Suppressor macrophage treated with lipopolysaccharide for 4 hours (primary cell): ENCODE measurements at regions not wholly inside any gene's neighbourhood (a gene's known extent, or its start where the extent isn't known, plus 50 kb on each side); places are given as distances from the start of the nearest gene placed in this dataset.

ENCODE experiments used
- DNase-seq: peaks from one replicate; pipeline ENCODE4 v3.0.0-alpha.2; 2020

DNA sequence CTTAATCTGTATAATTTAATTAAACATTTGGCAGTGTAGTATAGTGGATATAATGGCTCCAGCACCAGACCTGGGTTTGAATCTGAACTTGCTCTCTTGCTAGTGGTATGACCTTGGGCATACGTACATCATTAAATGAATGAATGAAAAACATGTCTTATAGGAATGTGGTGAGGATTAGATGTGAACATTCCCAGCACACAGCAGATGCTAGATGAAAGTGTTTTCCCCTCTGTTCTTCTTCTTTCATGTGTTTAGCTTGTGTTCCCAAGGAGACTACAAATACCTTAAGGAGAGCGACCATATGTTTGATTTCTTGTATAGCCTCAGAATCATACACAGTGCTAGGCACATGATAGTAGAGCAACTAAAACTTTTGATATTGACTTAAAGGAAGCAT lies 56.5 kb downstream of the CT47B1 start:
- no peak for DNase-seq

DNA sequence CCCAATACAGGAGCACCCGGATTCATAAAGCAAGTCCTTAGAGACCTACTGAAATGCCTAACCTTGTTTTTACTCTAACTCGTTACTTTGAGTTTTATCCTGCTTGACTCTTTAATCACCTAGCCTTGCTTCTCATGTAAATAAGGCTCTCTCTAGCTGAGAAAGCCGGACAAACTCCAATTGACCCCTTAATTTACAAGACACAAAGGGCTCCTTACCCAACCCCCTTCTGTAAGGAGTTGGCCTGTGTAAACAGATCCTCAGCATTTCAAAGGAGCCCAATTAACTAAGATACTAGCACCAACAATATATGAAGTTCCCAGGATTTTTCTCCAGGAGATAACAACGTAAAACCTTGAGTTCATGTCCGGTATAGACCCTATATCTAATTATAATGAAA lies 61.7 kb downstream of the CT47B1 start:
- DNase-seq: no peak

DNA sequence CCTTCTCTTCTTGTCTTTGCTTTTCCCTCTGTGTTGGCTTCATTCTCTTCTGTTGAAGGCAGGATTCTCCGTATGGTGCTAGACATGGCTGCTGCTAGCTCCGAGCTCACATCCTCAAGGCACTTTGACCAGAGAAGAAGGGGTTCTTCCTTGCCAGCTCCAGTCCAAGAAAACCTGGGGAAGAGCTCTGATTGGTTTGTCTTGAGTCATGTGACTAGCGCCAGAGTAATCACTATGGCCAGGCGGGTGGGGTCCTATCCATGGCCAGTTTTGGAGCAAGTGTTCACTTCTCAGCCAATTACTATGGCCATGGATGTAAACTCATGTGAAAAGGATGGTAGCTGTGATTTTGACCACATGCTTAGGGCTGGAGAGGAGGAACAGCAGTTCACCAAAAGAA lies 74.2 kb downstream of the CT47B1 start:
- no peak for DNase-seq

DNA sequence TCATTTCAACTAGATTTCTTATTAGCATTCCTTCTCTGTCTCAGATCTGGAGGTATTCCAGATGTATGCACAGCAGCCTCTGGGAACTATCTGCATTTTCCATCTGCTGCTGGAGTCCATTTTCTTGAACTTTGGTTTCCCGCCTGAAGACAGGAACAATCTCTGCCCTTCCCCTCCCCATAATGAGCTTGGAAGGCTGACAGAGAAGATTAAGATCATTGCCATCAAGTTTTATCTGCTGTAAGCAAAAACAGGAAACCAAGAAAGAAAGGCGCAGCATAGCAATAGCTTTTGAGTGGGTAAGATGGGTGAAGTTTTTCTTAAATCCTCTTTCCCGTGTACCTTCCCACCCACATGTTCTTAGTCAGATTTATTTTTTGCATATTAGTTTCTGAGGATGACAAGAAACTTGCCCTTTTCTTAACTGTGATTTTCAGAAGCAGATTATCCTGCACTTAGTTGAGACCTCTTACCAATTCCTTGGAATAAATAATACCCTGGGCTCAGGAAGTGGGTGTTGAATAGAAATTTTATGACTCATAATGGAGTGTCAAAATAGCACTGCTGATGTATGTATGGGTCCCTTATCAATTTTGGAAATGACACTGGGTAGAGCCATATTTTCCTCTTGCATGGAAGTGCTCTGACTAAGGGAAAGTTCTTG lies 78.3 kb downstream of the CT47B1 start:
- no peak for DNase-seq

DNA sequence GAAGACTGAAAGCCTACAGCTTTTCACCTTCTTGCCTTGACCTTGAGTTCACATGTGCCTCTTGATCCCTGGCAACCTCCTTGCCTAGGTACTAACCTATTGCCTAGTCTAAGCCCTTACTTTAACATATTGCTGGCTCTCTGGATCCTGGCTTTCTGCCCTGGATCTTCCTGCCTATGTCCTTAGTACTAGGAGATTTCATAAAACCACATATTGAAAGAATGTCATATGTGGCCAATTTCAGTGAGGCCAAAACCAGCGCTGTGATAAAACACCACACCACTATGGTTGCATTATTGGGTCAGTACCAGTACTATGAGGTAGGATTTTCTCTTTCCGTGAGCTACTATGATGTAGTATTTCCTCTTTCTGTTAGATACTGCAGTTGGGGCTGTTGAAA lies 80.4 kb downstream of the CT47B1 start:
- no peak for DNase-seq

DNA sequence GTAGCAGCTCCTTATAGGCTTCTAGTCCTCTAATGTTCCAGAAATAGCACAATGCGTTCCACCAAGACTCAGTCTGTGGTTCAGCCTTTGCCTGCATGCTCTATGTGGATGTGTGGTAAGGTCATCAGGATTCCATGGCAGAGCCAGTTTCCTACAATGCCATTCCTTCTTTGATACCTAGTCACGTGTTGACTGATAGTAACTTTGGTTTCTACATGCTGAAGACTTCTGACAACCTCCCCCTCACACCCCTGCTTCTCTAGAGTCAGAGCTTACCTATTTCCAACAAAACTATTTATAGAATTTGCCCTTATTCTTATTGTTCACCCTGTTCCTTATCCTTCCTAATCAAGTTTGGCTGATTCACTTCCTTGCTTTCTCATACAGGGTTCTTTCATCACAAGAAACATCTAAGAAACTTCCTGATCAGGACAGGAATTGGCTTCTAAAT lies 81.1 kb downstream of the CT47B1 start:
- no peak for DNase-seq

DNA sequence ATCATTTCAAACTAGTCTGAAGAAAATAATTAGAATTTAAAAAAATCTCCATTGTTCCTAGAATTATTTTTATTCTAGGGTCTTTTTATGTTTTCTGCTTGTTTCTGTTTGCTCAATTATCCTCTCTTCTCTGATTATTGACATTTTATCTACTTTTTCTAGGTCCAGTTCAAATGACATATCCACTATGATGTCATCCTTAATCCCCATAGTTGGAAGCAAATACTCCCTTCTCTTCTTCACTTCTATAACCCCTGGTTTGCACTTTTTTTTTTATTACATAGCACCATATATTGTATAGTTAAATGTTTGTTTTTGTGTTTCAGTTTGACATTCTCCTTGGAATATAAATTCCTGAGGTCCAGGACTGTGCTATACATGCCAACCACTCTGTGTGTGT lies 82.6 kb downstream of the CT47B1 start:
- DNase-seq: no peak

DNA sequence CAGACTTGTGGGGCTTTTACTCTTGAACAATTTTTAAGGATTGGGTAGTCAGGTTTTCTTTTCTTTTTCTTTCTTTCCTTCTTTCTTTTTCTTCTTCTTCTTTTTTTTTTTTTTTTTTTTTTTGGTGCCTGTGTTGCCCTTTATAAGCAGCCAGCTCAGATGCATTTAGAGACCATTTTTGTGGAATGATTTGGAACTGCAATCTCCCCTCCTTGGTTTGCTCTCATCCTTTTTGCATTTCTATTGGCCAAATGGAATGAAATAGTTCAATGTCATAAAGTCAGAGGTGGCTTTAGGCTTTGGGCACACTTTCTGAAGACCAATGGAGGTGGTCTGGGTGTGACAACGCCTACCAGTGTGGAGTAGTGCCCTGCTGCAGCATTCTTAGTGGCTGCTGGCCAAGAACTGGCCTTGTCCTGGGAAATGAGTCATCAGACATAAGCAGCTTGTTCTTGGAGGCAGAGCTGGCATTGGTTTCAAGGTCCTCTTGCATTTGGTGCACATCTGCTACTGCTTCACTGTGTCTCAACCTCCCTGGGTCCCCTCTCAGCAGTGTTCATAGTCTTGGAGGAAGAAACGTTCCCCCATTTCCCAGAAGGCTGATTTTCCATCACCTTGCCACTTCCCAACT lies 84.5 kb downstream of the CT47B1 start:
- peak; percentile 24 for DNase-seq

DNA sequence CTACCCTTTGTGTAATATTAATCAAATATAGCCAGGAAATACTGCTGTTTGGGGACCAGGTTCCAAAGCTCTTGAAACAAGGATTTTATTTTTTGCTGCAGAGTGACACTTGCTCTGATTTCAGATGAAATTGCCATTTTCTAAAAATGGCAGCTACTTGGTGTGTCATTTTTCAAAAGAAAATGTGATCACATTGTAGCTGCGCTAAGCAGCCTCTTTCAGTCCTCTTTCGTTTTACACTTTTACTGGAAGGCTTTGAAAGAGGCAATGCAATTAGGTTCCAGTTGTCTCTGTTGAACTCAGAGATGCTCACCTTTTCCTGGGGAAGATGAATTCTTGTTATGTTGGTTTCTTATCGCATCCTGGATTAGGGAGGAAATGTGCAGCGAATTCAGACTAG lies 85.1 kb downstream of the CT47B1 start:
- no peak for DNase-seq

DNA sequence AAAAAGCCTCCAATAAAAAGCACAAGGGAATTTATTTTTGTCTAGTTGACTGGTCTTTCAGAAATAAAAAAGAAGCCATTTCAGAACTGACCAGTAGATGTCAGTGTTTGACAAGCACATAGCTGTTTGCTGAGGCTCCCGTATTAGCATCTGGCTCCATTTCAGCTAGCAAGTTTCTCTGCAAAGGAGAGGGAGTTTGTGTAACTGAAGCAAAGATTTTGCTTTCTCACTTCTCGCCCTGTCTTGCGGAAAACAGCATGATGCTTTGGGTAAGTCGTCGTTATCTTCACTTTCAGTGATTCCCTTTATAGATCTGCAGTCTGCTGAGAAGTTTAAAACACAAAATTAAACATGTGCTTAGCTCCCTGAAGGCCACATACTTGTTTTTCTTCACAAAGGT lies 85.5 kb downstream of the CT47B1 start:
- DNase-seq: peak; percentile 61

DNA sequence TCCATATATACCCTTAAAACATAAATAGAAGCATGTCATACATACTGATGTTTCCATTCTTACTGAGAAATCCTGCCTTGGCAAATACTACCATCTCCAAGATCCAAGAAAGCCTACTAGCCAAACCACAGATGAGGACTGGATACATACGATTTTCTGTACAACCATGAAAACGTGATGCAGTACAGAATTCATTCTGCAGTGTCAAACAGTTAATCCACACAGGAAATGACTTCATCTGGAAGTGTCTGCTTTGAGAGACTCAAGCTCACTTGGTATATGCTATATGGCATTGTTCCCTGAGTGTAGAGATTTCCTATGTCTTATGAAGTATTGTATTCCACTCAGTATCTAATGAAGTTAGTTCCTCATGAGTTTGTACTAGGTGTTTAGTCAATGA lies 94.3 kb downstream of the CT47B1 start:
- no peak for DNase-seq

DNA sequence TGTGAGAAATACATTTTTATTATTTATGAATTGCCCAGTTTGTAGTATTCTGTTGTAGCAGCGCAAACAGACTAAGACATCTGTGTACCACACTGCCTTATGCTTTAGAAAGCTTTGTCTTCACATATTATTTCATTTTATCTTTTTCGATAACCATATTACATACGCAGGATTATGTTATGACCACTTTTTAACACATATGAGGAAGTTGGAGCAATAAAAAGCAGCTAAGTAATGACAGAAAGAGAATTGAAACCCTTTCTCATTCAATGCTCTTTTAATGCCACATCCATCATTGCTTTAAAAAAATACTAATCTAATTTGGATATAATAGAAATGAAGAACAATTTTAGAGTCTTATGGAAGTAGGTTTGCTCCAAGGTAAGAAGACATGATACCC lies 99.7 kb downstream of the CT47B1 start:
- no peak for DNase-seq

DNA sequence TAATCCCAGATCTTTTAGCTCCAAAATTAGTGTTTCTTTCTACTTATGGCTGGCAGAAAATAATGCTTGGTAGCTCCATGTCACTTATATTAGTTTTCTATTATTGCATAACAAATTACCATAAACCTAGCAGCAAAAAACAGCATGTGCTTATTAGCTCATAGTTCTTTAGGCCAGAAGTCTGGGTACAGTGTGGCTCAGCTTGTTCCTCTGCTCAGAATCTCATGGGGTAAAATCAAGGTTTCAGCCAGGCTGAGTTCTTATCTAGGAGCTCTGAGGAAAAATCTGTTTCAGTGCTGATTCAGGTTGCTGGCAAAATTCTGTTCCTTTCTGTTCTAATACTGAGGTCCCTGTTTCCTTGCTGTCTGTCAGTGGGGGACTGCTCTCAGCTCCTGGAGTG lies 101.1 kb downstream of the CT47B1 start:
- DNase-seq: peak; percentile 22

DNA sequence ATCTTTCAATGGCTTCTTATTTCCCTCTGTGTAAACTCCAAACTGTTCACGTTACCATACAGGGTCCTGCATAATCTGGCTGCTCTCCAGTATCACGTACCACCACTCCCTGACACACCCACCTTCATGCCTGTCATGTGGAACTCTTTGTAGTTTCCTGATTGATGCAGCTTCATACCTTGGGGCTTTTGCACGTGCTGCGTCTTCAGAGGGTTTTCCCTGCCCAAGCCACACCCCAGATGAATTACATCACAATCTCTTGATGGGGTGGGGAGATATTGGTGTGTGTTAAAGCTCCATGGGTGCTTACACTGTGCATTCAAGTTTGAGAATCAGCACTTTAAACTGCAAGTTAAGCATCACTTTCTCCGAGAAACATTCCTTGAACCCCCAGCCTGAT lies 101.9 kb downstream of the CT47B1 start:
- no peak for DNase-seq

DNA sequence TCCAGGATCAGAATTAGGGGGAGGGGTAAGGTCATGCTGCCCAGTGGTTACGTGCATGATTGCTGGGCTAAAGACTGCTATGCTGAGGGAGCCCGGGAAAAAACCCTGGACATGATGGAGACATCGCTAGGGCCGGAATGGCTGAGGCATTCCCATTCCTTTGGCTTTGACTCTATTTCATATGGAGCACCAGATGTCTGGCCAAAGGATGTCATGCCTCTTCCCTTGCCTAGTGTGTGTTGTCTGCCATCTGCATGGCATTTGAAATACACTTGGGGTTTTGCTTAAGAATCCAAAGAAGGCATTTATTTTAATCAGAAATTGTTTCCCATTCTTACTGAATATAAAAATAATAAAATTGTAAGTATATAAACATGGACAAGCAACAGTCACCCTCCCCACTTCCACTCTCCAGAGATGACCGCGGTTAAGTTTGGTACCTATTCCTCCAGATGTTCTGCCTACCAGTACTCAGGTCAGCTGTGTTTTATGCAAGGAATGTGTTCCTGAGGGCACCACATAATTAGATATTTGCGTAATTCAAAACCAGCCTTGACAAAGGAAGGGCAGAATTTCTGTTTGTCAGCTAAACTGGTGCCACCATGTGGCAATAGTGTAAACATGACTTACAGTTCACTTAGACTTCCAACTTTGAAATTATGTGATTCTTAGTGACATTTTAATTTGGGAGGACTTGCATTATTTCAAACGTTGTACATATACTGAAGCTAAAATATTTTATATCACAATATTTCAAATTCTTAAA lies 105.9 kb downstream of the CT47B1 start:
- peak; percentile 14 for DNase-seq

DNA sequence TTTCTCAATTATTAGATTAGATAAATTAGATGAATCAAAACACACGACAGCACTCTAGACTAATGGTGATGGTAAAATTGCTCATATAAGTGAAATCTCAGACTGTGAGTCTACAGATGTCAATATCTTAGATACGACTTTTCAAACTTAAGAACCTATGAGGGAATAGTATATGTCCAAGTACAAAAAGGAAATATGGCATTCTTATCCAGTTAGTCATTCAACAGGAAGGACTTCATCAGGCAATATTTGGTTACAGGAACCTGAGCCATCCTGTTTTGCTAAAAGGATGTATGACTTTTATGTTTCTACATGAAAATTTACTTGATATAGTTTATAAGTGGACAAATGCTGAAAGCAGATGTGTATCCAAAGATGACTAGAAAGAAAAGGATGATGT lies 107.0 kb downstream of the CT47B1 start:
- DNase-seq: no peak

DNA sequence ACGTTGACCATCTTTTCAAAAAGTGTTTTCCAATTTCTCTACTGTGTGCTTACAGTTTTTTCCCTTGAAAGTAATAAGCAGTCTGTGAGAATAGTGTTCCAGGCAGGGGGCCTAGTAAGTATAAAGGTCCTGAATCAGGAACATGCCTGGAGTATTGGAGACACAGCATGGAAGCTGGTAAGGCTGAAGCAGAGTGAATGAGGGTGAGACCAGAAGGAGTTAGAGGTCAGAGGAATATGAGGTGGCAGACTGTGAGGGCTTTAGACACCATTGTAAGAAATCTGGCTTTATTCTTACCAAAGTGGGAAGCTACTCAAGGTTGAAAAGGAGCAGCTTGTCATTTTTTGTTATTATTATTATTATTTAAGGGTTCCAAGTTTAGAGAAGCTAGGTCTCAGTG lies 107.4 kb downstream of the CT47B1 start:
- DNase-seq: no peak

DNA sequence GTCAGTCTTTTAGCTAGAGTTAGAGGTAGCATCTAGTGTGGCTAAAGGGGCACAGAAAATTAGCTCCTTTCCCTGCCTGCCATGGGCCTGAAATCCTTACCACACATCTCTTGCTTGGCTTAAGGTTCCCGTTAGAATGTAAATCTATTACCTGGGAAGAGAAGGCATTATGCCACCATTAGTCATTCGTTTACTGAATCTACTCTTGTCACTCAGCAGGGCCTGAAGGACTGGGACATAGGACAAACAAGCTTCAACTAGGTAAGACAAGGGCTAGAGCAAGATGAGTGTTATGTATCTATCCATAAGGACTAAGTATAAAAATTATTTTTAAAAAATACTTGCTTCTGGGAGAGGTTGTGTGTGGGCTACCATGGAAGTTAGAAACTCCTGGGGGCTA lies 112.4 kb downstream of the CT47B1 start:
- DNase-seq: no peak

DNA sequence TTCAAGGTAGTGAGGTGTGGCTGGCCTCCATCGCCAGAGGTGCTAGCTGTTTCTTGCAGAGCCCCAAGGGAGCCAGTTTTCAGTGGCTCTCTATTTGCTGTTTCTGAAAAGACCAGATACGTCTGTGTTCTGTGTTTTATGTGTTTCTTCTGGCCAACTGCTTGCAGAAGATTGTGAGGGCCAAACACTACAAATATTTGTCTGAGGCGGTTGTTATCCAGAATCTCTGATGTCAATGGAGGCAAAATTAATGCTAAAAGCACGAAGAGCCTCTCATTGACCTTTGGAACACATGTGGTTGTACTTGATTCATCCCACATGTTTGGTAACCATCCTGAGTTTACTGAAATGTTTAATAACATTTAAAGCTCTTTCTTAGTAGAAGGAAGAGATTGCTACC lies 113.9 kb downstream of the CT47B1 start:
- DNase-seq: no peak

DNA sequence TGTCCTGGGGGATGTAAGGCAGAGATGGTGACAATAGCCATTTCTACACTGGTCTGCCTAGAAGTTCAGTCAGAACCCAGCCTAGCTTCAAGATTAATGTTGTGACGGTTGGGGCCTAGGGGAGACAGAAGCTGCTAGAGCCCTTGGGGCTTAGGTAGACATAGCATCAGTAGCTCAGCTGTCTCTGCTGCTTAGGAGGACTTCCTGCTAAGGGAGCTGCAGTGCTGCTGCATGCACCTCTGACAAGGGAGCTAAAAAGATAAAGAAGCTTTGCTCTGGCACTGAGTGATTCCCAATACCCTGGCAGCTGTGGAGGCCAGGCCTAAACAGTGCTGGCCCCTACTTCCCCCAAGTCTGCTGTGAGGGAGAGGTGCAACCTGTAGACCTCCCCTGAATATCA lies 116.0 kb downstream of the CT47B1 start:
- no peak for DNase-seq

DNA sequence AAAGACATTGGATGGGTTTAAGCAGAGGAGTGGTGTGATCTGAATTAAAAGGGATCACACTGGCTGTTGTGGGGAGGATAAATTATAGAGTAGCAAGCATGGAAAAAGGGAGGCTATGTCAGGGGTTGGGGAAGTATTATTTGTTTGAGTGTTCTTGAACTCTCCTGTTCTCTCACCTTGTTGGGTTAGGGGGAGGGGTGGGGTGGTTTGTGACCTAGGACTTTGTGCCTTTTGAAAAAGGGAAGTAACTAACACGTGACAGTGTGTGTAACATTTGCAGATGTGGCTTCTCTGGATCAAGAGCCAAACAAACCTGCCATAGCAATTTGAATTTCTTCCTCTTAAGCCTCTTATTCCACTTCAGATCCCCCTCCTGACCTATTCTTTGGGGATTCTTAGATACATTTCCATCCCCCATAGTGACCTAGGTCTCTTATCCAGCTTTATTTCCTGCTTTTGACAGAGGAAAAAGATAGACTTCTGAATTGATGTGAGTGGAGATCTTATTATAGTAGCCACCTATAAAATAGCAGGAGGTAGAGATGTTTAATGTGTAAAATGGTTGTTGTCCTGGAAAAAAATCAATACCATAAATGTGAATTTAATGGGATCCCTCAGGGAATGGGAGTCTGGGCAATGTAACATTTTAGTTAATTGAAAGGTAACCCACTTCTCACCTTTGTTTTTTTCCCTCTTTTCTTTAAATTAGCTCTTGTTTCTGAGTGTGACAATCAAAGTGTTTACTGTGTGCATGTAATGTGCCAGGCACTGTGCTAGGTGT lies 120.4 kb downstream of the CT47B1 start:
- no peak for DNase-seq

DNA sequence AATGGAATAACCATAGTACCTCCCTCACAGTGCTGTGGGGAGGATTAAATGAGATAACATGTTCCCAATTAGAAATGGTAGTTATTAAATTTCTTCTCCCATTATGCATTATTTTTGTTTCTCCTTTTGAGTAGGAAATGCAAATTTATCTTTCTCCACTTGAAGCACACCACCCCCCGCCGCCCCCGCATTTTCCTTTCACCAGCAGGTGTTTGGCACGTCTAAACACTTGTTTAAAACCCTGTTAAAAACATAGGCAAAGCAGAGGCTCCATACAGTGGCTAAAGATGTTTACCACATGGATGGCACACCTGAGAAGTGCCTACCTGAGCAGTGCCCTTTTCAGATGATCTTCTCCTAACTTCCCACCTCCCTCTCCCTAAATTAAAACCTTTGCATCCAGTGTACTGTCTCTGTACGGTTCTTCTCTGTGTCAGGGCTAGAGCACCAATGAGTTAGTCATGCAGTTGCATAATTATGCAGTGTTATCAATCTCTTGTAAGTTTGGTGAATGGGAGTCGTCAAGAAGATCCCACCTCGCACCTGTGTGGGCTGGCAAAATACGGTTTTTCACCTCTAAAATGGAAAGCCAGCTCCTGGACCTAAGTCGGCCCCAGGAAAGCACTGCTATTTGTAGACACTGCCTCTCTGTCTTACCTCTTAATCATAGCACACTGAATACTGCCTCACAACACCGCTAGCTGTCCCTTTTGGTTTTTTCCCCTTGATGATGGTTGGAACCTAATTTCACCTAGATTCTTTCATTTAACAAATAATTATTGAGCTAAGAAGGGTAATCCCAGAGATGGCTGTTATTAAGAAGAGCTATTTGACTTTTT lies 122.0 kb downstream of the CT47B1 start:
- DNase-seq: no peak
